Uterus (tissue), 2 donors: ENCODE measurements at regions not wholly inside any gene's neighbourhood (a gene's known extent, or its start where the extent isn't known, plus 50 kb on each side); places are given as distances from the start of the nearest gene placed in this dataset.

Experiments used
- CTCF ChIP-seq, 4 experiments: fragments of 200-600 bp in 2 of 4; fragments of 450-650 bp in 2 of 4; sonication (generic) in 2 of 4; IDR thresholded peaks; one replicate each; pipeline ENCODE4 v1.5.1; 2016 to 2019; ENCODE audit warnings: antibody characterized with exemption in 4 of 4, mild to moderate bottlenecking in 2 of 4, moderate library complexity in 1 of 4
- POLR2A ChIP-seq, 2 donors: fragments of 450-650 bp; IDR thresholded peaks; one replicate each; pipeline ENCODE4 v1.6.1; 2016; ENCODE audit warnings: antibody characterized with exemption in 2 of 2, mild to moderate bottlenecking in 1 of 2, moderate library complexity in 1 of 2

DNA sequence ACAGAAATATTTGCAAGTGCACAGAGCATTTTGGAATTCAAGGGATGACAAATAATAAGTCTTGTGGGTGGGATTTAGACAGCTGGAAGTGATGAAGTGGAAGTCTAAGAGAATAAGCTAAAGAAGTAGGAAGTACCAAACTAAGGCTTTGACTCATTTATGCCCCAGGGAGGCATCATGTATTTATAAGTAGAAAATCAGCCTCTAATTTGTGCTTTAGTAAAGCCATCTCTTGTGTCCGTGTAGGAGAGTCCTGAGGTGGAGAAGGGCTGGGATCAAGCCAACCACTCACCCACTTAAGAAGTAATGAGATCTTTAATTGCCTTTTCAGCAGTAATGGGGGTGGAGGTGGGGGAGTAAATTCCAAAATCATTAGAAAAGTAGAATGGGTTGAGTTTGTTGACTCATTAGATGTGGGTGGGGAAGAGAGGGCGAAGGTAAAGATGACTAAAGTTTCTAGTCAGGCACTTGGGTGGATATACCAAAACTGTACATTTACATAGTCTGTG, 356.7 kb downstream of the STIM2 start:
- no peak for TF ChIP-seq POLR2A (IDR thresholded peaks at IDR 0.05)
- no peak for TF ChIP-seq CTCF (IDR thresholded peaks at IDR 0.05)
